ENCODE measurements at regions not wholly inside any gene's neighbourhood (a gene's known extent, or its start where the extent isn't known, plus 50 kb on each side); places are given as distances from the start of the nearest gene placed in this dataset.

GRCh38 chr18:61972389-61973264 lies 79.8 kb upstream of the RNF152 start:
- Histone ChIP-seq H3K9me3 (peaks cover 0 to 2% (median 0%) of the 10 kb centered on the region in 4 donors), H3K36me3 (no peaks in the 10 kb centered on the region), H3K4me1 (peaks cover 0 to 18% (median 7%) of the 10 kb centered on the region in 4 donors), H3K27ac (no peak overlapping the region), H3K27me3 (no peaks in the 10 kb centered on the region), H3K4me3 (no peak overlapping the region)
- WGBS, 2 donors, result 73% methylated on average over 4 of the region's 4 CpGs
- DNase-seq, result no peak
- no peak for TF ChIP-seq EP300 (IDR thresholded peaks at IDR 0.05)
- TF ChIP-seq POLR2A (IDR thresholded peaks at IDR 0.05), result no peak
- peak in 3 of 4 donors; percentile 26 to 39 (median 38) for TF ChIP-seq POLR2AphosphoS5 (IDR thresholded peaks at IDR 0.05)
- intact Hi-C loops (cut with DNase I), result no loop called here

GRCh38 chr18:61967252-61967891 lies 74.6 kb upstream of the RNF152 start:
- DNase-seq, result no peak
- no peak overlapping the region for H3K4me3 ChIP-seq
- TF ChIP-seq EP300 (IDR thresholded peaks at IDR 0.05), result no peak
- TF ChIP-seq CTCF (IDR thresholded peaks at IDR 0.05), result no peak
- no peak for TF ChIP-seq POLR2A (IDR thresholded peaks at IDR 0.05)
- TF ChIP-seq POLR2AphosphoS5 (IDR thresholded peaks at IDR 0.05), result no peak
- WGBS, 2 donors, result 94 to 96% methylated on average over 9 of the region's 9 CpGs
- intact Hi-C loops (cut with DNase I), result no loop called here
- H3K9me3 ChIP-seq, result no peaks in the 10 kb centered on the region
- H3K36me3 ChIP-seq, result no peaks in the 10 kb centered on the region
- H3K27me3 ChIP-seq, result no peaks in the 10 kb centered on the region
- H3K27ac ChIP-seq, result no peak overlapping the region
- peaks cover 0 to 4% (median 0%) of the 10 kb centered on the region in 4 donors for H3K4me1 ChIP-seq

DNA sequence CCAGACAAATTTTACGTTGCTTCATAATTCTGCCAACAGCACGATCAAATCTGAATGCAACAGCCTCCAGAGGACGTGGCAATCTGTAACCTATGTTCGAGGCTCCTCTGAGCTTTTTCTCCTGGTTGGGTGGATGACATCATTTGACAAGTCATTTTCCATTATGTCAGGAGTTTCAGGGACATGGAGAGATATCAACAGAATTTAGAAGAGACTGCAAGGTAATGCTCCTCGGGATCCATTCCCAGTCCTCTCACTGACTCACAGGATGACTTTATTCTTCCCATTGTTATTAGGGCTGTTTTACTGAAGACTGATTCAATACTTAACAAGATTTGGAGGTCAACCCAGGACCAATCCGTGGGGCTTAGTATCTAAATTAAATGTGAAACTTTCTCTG lies 72.5 kb upstream of the RNF152 start:
- Histone ChIP-seq H3K36me3 (no peaks in the 10 kb centered on the region), H3K27me3 (no peaks in the 10 kb centered on the region), H3K4me3 (no peak overlapping the region), H3K27ac (no peak overlapping the region), H3K4me1 (peaks cover 0 to 7% (median 4%) of the 10 kb centered on the region in 4 donors), H3K9me3 (no peaks in the 10 kb centered on the region)
- intact Hi-C loops (cut with DNase I), result no loop called here
- 83 to 91% methylated on average over 6 of the region's 6 CpGs for WGBS, 2 donors
- TF ChIP-seq POLR2AphosphoS5 (IDR thresholded peaks at IDR 0.05) (no peak), EP300 (IDR thresholded peaks at IDR 0.05) (no peak), POLR2A (IDR thresholded peaks at IDR 0.05) (no peak), CTCF (IDR thresholded peaks at IDR 0.05) (no peak)
- DNase-seq, result no peak

DNA sequence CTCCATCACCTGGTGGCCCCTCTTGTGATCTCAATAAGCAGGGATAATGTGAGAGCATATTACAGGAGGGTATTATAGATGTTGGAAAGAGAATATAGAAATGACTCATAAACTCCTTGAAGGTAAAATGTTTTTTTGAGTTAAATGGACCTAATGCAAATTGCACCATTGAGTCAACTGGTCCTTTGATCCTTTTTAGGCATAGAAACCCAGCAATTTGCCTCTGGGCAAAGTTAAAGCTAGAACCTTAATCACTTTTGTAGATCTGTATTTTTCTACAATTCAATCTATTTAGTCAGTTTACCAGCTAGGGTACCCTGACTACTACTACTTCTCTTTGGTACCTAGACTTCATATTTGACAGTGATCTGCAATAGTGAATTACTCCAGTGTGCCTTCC lies 71.8 kb upstream of the RNF152 start:
- no peak overlapping the region for H3K4me3 ChIP-seq
- no peaks in the 10 kb centered on the region for H3K36me3 ChIP-seq
- H3K9me3 ChIP-seq, result no peaks in the 10 kb centered on the region
- peaks cover 0 to 11% (median 8%) of the 10 kb centered on the region in 4 donors for H3K4me1 ChIP-seq
- no peak for DNase-seq
- no peak overlapping the region for H3K27ac ChIP-seq
- intact Hi-C loops (cut with DNase I), result loop anchor here (5.0 kb wide), 1 partner anchor 53 kb away; no protein-coding TSS in a partner anchor
- H3K27me3 ChIP-seq, result no peaks in the 10 kb centered on the region
- TF ChIP-seq EP300 (IDR thresholded peaks at IDR 0.05), result no peak
- no peak for TF ChIP-seq POLR2A (IDR thresholded peaks at IDR 0.05)
- no peak for TF ChIP-seq CTCF (IDR thresholded peaks at IDR 0.05)
- TF ChIP-seq POLR2AphosphoS5 (IDR thresholded peaks at IDR 0.05), result no peak

GRCh38 chr18:61963705-61964104 lies 70.9 kb upstream of the RNF152 start:
- Histone ChIP-seq H3K4me3 (no peak overlapping the region), H3K27ac (no peak overlapping the region), H3K27me3 (no peaks in the 10 kb centered on the region), H3K9me3 (no peaks in the 10 kb centered on the region), H3K4me1 (peaks cover 0 to 18% (median 14%) of the 10 kb centered on the region in 4 donors), H3K36me3 (no peaks in the 10 kb centered on the region)
- WGBS, 2 donors, result 61 to 67% methylated on average over 1 of the region's 1 CpG
- intact Hi-C loops (cut with DNase I), result loop anchor here (5.0 kb wide), 1 partner anchor 54 kb away; no protein-coding TSS in a partner anchor
- DNase-seq, result no peak
- TF ChIP-seq CTCF (IDR thresholded peaks at IDR 0.05), result no peak
- no peak for TF ChIP-seq EP300 (IDR thresholded peaks at IDR 0.05)
- no peak for TF ChIP-seq POLR2A (IDR thresholded peaks at IDR 0.05)
- no peak for TF ChIP-seq POLR2AphosphoS5 (IDR thresholded peaks at IDR 0.05)
